Parathyroid adenoma (tissue), 2 donors: ENCODE measurements at regions not wholly inside any gene's neighbourhood (a gene's known extent, or its start where the extent isn't known, plus 50 kb on each side); places are given as distances from the start of the nearest gene placed in this dataset.

Experiments used
- H2AFZ ChIP-seq: fragments of 300-600 bp; sonication (generic); one replicate; pipeline ENCODE4 v1.7.0; 2017; ENCODE audit warnings: antibody characterized with exemption, mild to moderate bottlenecking
- H3K27ac ChIP-seq: fragments of 300-600 bp; sonication (generic); one replicate; pipeline ENCODE4 v1.7.0; 2017
- H3K27me3 ChIP-seq: fragments of 300-600 bp; sonication (generic); one replicate; pipeline ENCODE4 v1.7.0; 2017; ENCODE audit warnings: low read length; ENCODE audit not compliant: control insufficient read depth, insufficient read depth
- H3K36me3 ChIP-seq: fragments of 300-600 bp; sonication (generic); one replicate; pipeline ENCODE4 v1.7.0; 2017; ENCODE audit warnings: low read length; ENCODE audit not compliant: control insufficient read depth, insufficient read depth
- H3K4me1 ChIP-seq: fragments of 300-600 bp; sonication (generic); one replicate; pipeline ENCODE4 v1.7.0; 2017; ENCODE audit warnings: control low read depth
- H3K4me2 ChIP-seq: fragments of 300-600 bp; sonication (generic); one replicate; pipeline ENCODE4 v1.7.0; 2017; ENCODE audit warnings: low read length
- H3K4me3 ChIP-seq: fragments of 300-600 bp; sonication (generic); one replicate; pipeline ENCODE4 v1.7.0; 2017; ENCODE audit warnings: low read depth, low read length
- H3K79me2 ChIP-seq: fragments of 300-600 bp; sonication (generic); one replicate; pipeline ENCODE4 v1.7.0; 2017; ENCODE audit warnings: control low read depth
- H3K9ac ChIP-seq: fragments of 300-600 bp; sonication (generic); one replicate; pipeline ENCODE4 v1.7.0; 2017; ENCODE audit warnings: mild to moderate bottlenecking
- H3K9me3 ChIP-seq: fragments of 300-600 bp; sonication (generic); one replicate; pipeline ENCODE4 v1.7.0; 2017; ENCODE audit warnings: low read length; ENCODE audit not compliant: control insufficient read depth
- TF ChIP-seq, protein P1 (sequence below): fragments of 300-600 bp; sonication (generic); IDR thresholded peaks from one replicate; pipeline ENCODE4 v1.7.0; 2017; ENCODE audit warnings: antibody characterized with exemption, mild to moderate bottlenecking
- donor health status: primary hyperparathyroidism.

GRCh38 chr2:341912-342311 lies 54.0 kb upstream of the ALKAL2 start:
- Histone ChIP-seq H2AFZ (no peak overlapping the region), H3K79me2 (no peaks in the 10 kb centered on the region), H3K9ac (no peak overlapping the region), H3K4me2 (no peak overlapping the region), H3K9me3 (no peaks in the 10 kb centered on the region), H3K4me1 (no peaks in the 10 kb centered on the region), H3K36me3 (no peaks in the 10 kb centered on the region), H3K27ac (no peak overlapping the region), H3K4me3 (no peak overlapping the region), H3K27me3 (no peaks in the 10 kb centered on the region)
- TF ChIP-seq, protein P1, sequence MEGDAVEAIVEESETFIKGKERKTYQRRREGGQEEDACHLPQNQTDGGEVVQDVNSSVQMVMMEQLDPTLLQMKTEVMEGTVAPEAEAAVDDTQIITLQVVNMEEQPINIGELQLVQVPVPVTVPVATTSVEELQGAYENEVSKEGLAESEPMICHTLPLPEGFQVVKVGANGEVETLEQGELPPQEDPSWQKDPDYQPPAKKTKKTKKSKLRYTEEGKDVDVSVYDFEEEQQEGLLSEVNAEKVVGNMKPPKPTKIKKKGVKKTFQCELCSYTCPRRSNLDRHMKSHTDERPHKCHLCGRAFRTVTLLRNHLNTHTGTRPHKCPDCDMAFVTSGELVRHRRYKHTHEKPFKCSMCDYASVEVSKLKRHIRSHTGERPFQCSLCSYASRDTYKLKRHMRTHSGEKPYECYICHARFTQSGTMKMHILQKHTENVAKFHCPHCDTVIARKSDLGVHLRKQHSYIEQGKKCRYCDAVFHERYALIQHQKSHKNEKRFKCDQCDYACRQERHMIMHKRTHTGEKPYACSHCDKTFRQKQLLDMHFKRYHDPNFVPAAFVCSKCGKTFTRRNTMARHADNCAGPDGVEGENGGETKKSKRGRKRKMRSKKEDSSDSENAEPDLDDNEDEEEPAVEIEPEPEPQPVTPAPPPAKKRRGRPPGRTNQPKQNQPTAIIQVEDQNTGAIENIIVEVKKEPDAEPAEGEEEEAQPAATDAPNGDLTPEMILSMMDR, result no peak

GRCh38 chr2:341017-341542 lies 53.2 kb upstream of the ALKAL2 start:
- H3K4me2 ChIP-seq, result no peak overlapping the region
- H3K27ac ChIP-seq, result no peak overlapping the region
- no peaks in the 10 kb centered on the region for H3K79me2 ChIP-seq
- TF ChIP-seq, protein P1, result no peak
- no peaks in the 10 kb centered on the region for H3K27me3 ChIP-seq
- no peaks in the 10 kb centered on the region for H3K36me3 ChIP-seq
- H3K9me3 ChIP-seq, result no peaks in the 10 kb centered on the region
- H3K4me3 ChIP-seq, result no peak overlapping the region
- no peak overlapping the region for H2AFZ ChIP-seq
- H3K4me1 ChIP-seq, result no peaks in the 10 kb centered on the region
- no peak overlapping the region for H3K9ac ChIP-seq
